Natural killer cell (primary cell): ENCODE measurements at regions not wholly inside any gene's neighbourhood (a gene's known extent, or its start where the extent isn't known, plus 50 kb on each side); places are given as distances from the start of the nearest gene placed in this dataset.

Source experiments
- ATAC-seq, 3 donors: fragments of 150-1000 bp in 2 of 3; fragments of 200-7000 bp in 1 of 3; cut with Tn5 transposase; 1 replicate in 1 of 3; 2 replicates in 2 of 3; pipeline ENCODE4 v1.10.0; 2021; ENCODE audit warnings: mild to moderate bottlenecking in 2 of 3, moderate library complexity in 2 of 3
- DNase-seq, 2 donors: peaks; one replicate each; pipeline versions ENCODE4 v3.0.0 to v3.0.0-alpha.2; 2013 to 2021; ENCODE audit warnings: mixed read lengths in 1 of 2
- H3K27ac ChIP-seq: one replicate; pipeline ENCODE4 v1.5.1; 2013; ENCODE audit warnings: mild to moderate bottlenecking, low read length
- H3K27me3 ChIP-seq: one replicate; pipeline ENCODE4 v1.6.1; 2013; ENCODE audit warnings: low read length; ENCODE audit not compliant: control insufficient read depth, insufficient read depth
- H3K36me3 ChIP-seq: one replicate; pipeline ENCODE4 v1.6.1; 2013; ENCODE audit warnings: low read length; ENCODE audit not compliant: control insufficient read depth, insufficient read depth
- H3K4me1 ChIP-seq: one replicate; pipeline ENCODE4 v1.6.1; 2013; ENCODE audit warnings: low read length; ENCODE audit not compliant: control insufficient read depth, insufficient read depth
- H3K4me3 ChIP-seq: one replicate; pipeline ENCODE4 v1.5.1; 2013; ENCODE audit warnings: low read length
- H3K9me3 ChIP-seq: one replicate; pipeline ENCODE4 v1.6.1; 2013; ENCODE audit warnings: low read length; ENCODE audit not compliant: control insufficient read depth, insufficient read depth
- H3K27ac Mint-ChIP-seq, 2 donors: one replicate each; pipeline ENCODE4 v1.8.0; 2022; ENCODE audit warnings: mild to moderate bottlenecking in 2 of 2, mixed read lengths in 2 of 2, moderate library complexity in 1 of 2
- H3K27me3 Mint-ChIP-seq, 2 donors: one replicate each; pipeline ENCODE4 v1.8.0; 2022; ENCODE audit warnings: low read depth in 2 of 2, mixed read lengths in 2 of 2
- H3K36me3 Mint-ChIP-seq: one replicate; pipeline ENCODE4 v1.8.0; 2022; ENCODE audit warnings: mixed read lengths
- H3K4me1 Mint-ChIP-seq, 2 donors: one replicate each; pipeline ENCODE4 v1.8.0; 2022; ENCODE audit warnings: mixed read lengths in 2 of 2
- H3K4me3 Mint-ChIP-seq: one replicate; pipeline ENCODE4 v1.8.0; 2022; ENCODE audit warnings: mild to moderate bottlenecking, moderate library complexity, mixed read lengths
- H3K9me3 Mint-ChIP-seq, 2 donors: one replicate each; pipeline ENCODE4 v1.8.0; 2022; ENCODE audit warnings: mixed read lengths in 2 of 2
- CTCF ChIP-seq: fragments of 200-600 bp; IDR thresholded peaks from one replicate; pipeline ENCODE4 v1.8.0; 2022; ENCODE audit warnings: antibody characterized with exemption
- WGBS: methylation state at CpG from one replicate; pipeline ENCODE4 v1.1.7; 2013; ENCODE audit warnings: missing lambda C conversion rate; ENCODE audit not compliant: insufficient coverage; 5-methylcytosine and 5-hydroxymethylcytosine counted together
- intact Hi-C: fragments of 100-400 bp; cut with micrococcal nuclease; formaldehyde crosslinking; loops from one replicate; pipeline ENCODE4 v1.14.2; 2022

- no peaks in the 10 kb centered on the region for H3K27me3 ChIP-seq
- no peak for DNase-seq
- Mint-ChIP-seq H3K27me3 (no peaks in the 10 kb centered on the region), H3K4me3 (no peak overlapping the region), H3K9me3 (peaks cover 8 to 13% of the 10 kb centered on the region in 2 donors), H3K4me1 (no peaks in the 10 kb centered on the region), H3K27ac (no peak overlapping the region), H3K36me3 (peaks cover under 1% of the 10 kb centered on the region)
- H3K36me3 ChIP-seq, result no peaks in the 10 kb centered on the region
- H3K9me3 ChIP-seq, result peaks cover 11% of the 10 kb centered on the region
- ATAC-seq, result no peak
- no peak overlapping the region for H3K27ac ChIP-seq
- no peak overlapping the region for H3K4me3 ChIP-seq
- WGBS, result 86% methylated on average over 2 of the region's 2 CpGs
- no peak for TF ChIP-seq CTCF
- intact Hi-C loops, result no loop called here
- no peaks in the 10 kb centered on the region for H3K4me1 ChIP-seq
These were observed 1355.9 kb downstream of the SI start for GRCh38 chr3:163722405-163722804.

GRCh38 chr3:163721596-163721995 is 1356.7 kb downstream of the SI start:
- Histone ChIP-seq H3K9me3 (peaks cover 11% of the 10 kb centered on the region), H3K27me3 (no peaks in the 10 kb centered on the region), H3K36me3 (no peaks in the 10 kb centered on the region), H3K4me1 (no peaks in the 10 kb centered on the region), H3K4me3 (no peak overlapping the region), H3K27ac (no peak overlapping the region)
- no peak overlapping the region for H3K4me3 Mint-ChIP-seq
- H3K27ac Mint-ChIP-seq, result no peak overlapping the region
- DNase-seq (no peak), ATAC-seq (no peak)
- H3K9me3 Mint-ChIP-seq, result peaks cover 8 to 18% of the 10 kb centered on the region in 2 donors
- peaks cover 9% of the 10 kb centered on the region for H3K36me3 Mint-ChIP-seq
- WGBS, result 89% methylated on average over 6 of the region's 6 CpGs
- intact Hi-C loops, result no loop called here
- no peaks in the 10 kb centered on the region for H3K4me1 Mint-ChIP-seq
- no peak for TF ChIP-seq CTCF
- H3K27me3 Mint-ChIP-seq, result no peaks in the 10 kb centered on the region

GRCh38 chr3:163717377-163717776 is 1360.9 kb downstream of the SI start:
- Mint-ChIP-seq H3K36me3 (peaks cover 14% of the 10 kb centered on the region), H3K27ac (no peak overlapping the region), H3K9me3 (peaks cover 15 to 22% of the 10 kb centered on the region in 2 donors), H3K4me3 (no peak overlapping the region), H3K27me3 (no peaks in the 10 kb centered on the region), H3K4me1 (no peaks in the 10 kb centered on the region)
- Histone ChIP-seq H3K4me3 (no peak overlapping the region), H3K4me1 (no peaks in the 10 kb centered on the region), H3K9me3 (peaks cover 15% of the 10 kb centered on the region), H3K27me3 (no peaks in the 10 kb centered on the region), H3K27ac (no peak overlapping the region), H3K36me3 (no peaks in the 10 kb centered on the region)
- intact Hi-C loops, result no loop called here
- DNase-seq (no peak), ATAC-seq (no peak)
- no peak for TF ChIP-seq CTCF
- WGBS, result 91% methylated on average over 4 of the region's 4 CpGs

GRCh38 chr3:163708428-163708827 is 1369.9 kb downstream of the SI start:
- Histone ChIP-seq H3K4me3 (no peak overlapping the region), H3K27me3 (no peaks in the 10 kb centered on the region), H3K27ac (no peak overlapping the region), H3K9me3 (no peaks in the 10 kb centered on the region), H3K36me3 (no peaks in the 10 kb centered on the region), H3K4me1 (no peaks in the 10 kb centered on the region)
- no peaks in the 10 kb centered on the region for H3K27me3 Mint-ChIP-seq
- WGBS, result 80% methylated on average over 1 of the region's 1 CpG
- no peak overlapping the region for H3K27ac Mint-ChIP-seq
- H3K4me1 Mint-ChIP-seq, result no peaks in the 10 kb centered on the region
- DNase-seq (no peak), ATAC-seq (no peak)
- H3K36me3 Mint-ChIP-seq, result peaks cover 23% of the 10 kb centered on the region
- intact Hi-C loops, result no loop called here
- TF ChIP-seq CTCF, result no peak
- no peak overlapping the region for H3K4me3 Mint-ChIP-seq
- peaks cover 20 to 24% of the 10 kb centered on the region in 2 donors for H3K9me3 Mint-ChIP-seq
